ENCODE measurements at regions not wholly inside any gene's neighbourhood (a gene's known extent, or its start where the extent isn't known, plus 50 kb on each side); places are given as distances from the start of the nearest gene placed in this dataset.

GRCh38 chr10:44689368-44689767 lies 221.8 kb upstream of the TMEM72 start:
- no peak for DNase-seq

- no peak for DNase-seq
These were observed 214.6 kb upstream of the TMEM72 start for GRCh38 chr10:44696496-44696895.

GRCh38 chr10:44697116-44697515 lies 214.0 kb upstream of the TMEM72 start:
- DNase-seq = no peak

GRCh38 chr10:44702531-44702930 lies 208.6 kb upstream of the TMEM72 start:
- DNase-seq = no peak

- no peak for DNase-seq
These were observed 207.6 kb upstream of the TMEM72 start for GRCh38 chr10:44703241-44704155.

GRCh38 chr10:44704616-44705015 lies 206.5 kb upstream of the TMEM72 start:
- DNase-seq = no peak

- DNase-seq = no peak
These were observed 204.4 kb upstream of the TMEM72 start for GRCh38 chr10:44706745-44707144.

- DNase-seq = no peak
These were observed 197.8 kb upstream of the TMEM72 start for GRCh38 chr10:44713307-44713706.

GRCh38 chr10:44714451-44714850 lies 196.7 kb upstream of the TMEM72 start:
- no peak for DNase-seq

GRCh38 chr10:44715136-44715535 lies 196.0 kb upstream of the TMEM72 start:
- DNase-seq = no peak

- no peak for DNase-seq
These were observed 194.6 kb upstream of the TMEM72 start for GRCh38 chr10:44716470-44717015.

GRCh38 chr10:44723082-44723481 lies 188.1 kb upstream of the TMEM72 start:
- DNase-seq = no peak

- DNase-seq = no peak
These were observed 187.4 kb upstream of the TMEM72 start for GRCh38 chr10:44723619-44724325.

- no peak for DNase-seq
These were observed 186.5 kb upstream of the TMEM72 start for GRCh38 chr10:44724415-44725174.

- no peak for DNase-seq
These were observed 185.7 kb upstream of the TMEM72 start for GRCh38 chr10:44725404-44725803.

- DNase-seq = no peak
These were observed 179.9 kb upstream of the TMEM72 start for GRCh38 chr10:44731283-44731682.

- no peak for DNase-seq
These were observed 177.3 kb upstream of the TMEM72 start for GRCh38 chr10:44733501-44734488.

- no peak for DNase-seq
These were observed 168.9 kb upstream of the TMEM72 start for GRCh38 chr10:44742248-44742647.

GRCh38 chr10:44743535-44743934 lies 167.6 kb upstream of the TMEM72 start:
- no peak for DNase-seq

GRCh38 chr10:44745920-44746319 lies 165.2 kb upstream of the TMEM72 start:
- no peak for DNase-seq

GRCh38 chr10:44747593-44748172 lies 163.5 kb upstream of the TMEM72 start:
- no peak for DNase-seq

All from stimulated activated CD4-positive, alpha-beta T cell treated with anti-CD3 and anti-CD28 coated beads, Interleukin-1b, Interleukin-23, amount 100 ng/mL, for 48 hours (primary cell).